Hepatocyte (in vitro differentiated cells): ENCODE measurements at regions not wholly inside any gene's neighbourhood (a gene's known extent, or its start where the extent isn't known, plus 50 kb on each side); places are given as distances from the start of the nearest gene placed in this dataset.

Experiments
- CTCF ChIP-seq: fragments of 200-600 bp; sonication (generic); IDR thresholded peaks from 2 replicates; pipeline ENCODE4 v1.5.1; 2016; ENCODE audit warnings: antibody characterized with exemption, mild to moderate bottlenecking; ENCODE audit not compliant: poor library complexity
- EZH2 ChIP-seq: fragments of 200-600 bp; sonication (generic); IDR thresholded peaks from 2 replicates; pipeline ENCODE4 v1.6.1; 2016; ENCODE audit warnings: antibody characterized with exemption, mild to moderate bottlenecking, borderline replicate concordance

- TF ChIP-seq CTCF (no peak), EZH2 (no peak)
These were observed 524.0 kb upstream of the KCND2 start for GRCh38 chr7:119748991-119749390.
